Left kidney (tissue), 1 donor: ENCODE measurements at regions not wholly inside any gene's neighbourhood (a gene's known extent, or its start where the extent isn't known, plus 50 kb on each side); places are given as distances from the start of the nearest gene placed in this dataset.
A peak's percentile ranks its signal among the peaks of the same experiment; 100 is the strongest.
"Not testable (repeated sequence)": the region's sequence is repeated elsewhere in the genome, so short reads cannot be mapped to it uniquely, and the experiment has no call there.

Experiments
- DNase-seq: peaks from one replicate; pipeline ENCODE4 v3.0.0-alpha.2; 2013

DNA sequence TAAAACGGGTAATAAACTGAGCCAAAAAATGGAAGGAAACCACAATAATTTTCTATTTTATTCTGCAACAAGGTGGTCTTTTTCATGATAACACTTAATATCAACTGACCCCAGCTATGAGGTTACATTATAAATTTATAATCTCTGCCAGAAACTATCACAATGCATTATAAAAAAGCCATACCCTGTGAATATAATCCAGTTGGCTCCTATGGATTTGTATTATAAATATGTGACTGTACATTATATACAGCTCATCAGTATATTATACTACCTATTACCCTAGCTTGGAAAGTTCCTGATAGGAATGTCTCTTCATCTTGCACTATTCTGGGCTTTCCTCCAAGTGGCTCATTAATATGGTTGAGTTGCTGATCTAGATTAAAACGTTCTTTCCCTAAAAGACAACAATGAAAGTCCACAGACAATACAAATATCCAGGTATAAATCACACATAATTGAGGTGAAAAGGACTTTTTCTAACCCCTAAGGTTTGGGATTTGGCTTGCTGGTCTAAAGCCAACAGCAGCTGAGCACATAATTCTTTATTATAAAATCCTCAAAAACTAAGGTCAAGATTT is 487.7 kb downstream of the TTLL7 start:
- DNase-seq, result no peak

DNA sequence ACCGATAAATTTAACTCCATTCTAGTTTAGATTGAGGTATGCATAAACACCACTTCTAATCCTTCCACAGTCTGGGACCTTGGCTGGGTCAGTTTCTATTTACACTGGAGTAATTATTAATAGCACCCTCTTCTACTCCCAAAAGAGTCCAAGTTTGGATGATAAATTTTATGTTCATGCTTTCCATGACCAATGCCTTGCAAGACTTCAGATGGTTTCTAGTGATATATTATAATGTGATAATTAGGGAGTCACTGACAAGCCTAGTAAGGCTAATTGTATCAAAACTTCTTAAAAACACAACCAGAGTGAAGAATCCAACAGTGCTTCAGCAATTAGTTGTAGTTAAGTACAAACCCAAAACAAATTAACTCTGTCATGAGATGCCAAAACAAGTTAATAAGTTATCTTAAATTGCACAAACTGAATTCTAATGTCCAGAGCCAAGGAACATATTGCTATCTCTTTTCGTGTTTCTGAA is 489.6 kb downstream of the TTLL7 start:
- DNase-seq, result peak; percentile 39

DNA sequence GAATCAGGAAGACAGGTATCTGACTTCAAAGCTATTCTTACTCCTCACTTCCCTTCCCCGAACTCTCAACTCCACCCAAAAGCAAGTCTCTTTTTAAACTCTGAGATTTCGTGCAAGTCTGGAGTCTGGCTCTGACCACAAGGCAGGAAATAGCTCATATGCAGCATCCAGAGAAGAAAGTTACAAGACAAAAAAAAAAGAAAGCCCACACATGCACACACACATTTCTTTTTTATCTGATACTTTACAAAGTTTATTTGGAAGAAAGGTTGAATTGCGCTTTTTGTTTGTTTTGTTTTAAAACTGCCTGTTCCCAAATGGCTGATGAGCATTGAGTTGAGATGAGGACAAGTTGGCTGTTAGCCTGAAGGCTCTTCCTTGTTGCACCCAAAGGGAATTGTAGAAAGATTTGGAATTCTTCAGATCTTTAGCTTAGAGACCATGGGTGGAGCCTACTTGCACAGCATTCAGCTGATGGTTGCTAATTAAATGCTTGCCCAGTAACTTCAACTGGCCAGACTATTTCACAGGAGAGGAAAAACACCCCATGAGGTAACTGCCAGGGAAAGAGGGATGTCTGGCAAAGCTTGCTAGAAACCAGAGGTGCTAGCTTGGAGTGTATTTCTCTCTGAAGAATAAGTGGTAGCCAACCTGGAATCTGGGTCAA is 490.3 kb downstream of the TTLL7 start:
- peak; percentile 44 for DNase-seq

DNA sequence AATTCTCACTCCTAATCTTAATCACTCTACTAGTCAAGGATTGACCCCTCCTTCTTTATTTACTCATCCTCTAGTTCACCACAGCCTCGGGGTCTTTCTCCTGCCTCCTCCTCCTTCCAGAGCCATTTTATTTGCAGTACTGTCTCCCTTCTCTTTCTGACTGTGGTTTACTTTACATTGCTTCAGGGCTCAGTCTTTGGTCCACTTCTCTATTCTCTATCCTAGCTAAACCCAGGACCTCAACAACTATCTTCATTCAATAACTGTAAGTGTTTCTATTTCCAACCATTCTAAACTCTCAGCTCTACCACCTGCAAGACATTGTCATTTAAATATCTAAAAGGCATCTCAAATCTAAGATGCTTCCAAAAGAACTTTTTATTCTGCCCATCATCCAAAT is 493.8 kb downstream of the TTLL7 start:
- DNase-seq, result no peak

DNA sequence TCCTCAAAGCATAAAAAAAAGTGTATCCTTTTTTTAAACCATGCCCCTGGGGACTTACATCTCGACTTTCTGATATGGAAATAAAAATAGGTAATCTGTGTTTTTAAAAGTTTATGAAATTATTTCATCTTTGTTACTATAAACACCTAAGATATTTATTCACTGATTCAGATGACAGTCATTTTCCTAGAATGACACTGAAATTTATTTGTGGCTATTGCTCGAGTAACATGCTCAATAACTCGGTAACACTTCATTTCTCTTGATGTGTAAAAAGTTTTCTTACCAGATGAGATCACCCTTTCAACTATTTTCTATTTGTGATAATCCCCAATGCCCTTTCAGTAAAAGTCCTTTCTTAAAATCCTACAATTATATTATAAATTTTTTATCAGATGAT is 495.8 kb downstream of the TTLL7 start:
- no peak for DNase-seq

DNA sequence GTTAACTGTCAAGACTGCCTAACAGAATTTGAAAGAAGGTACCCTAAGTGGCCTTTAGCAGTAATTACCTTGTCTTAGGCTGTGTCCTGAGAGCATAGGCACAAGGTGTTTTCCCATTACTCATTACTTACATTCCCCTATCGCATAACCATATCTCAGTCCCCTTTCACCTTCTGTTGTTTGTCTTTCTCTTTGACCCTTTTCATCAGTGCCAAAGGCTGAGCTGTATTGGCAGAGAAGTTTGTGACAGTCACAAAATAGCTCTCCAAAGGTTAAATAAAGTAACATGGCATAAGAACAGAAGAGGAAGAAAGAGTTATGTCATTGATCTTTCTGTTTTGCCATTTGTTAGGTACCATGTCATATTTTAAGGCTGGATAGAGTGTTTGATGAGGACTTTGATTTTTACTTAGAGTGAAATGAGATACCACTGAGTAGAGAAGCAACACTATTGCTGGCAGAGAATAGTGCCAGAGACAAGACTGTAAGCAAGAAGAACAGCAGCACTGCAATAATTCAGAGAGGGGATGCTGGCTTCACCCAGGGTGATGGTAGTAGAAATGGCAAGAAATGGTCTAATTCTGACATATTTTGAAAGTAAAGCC is 497.8 kb downstream of the TTLL7 start:
- no peak for DNase-seq

DNA sequence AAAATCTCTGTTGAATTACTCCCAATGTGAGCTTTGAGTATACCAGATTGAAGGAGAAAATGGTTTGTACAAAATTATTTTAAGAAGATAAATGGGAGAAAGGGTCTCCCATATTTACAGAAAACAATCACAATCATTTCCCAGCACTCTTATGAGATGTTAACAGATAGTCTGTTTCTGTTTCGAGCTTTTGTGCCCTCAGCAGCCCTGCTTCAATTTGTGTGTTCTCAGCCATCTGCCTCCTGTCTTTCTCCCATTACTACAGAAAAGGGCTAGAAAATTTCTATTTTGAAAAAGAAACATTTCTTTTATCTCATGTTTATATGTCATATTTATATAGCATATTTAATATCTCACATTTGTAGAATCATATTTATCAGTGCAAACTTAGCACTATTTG is 498.4 kb downstream of the TTLL7 start:
- no peak for DNase-seq

DNA sequence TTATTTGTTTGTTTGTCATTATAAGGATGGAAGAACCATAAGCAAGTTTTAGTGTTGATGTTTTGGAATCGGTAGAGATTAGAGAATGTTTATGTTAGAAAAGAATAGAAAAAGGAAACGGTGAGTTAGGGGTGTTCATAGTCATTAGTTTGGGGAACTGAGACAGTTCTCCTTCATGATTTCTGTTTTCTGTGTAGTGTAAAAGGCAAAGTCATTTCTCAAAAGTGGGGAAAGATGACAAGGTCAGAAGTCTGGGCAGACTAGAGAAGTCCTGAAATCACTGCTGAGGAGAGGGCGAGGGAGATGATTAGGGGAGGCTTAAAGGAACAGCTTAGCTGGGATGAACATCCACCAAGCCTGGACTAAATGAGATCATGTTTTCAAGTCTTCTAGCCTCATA is 498.9 kb downstream of the TTLL7 start:
- no peak for DNase-seq

DNA sequence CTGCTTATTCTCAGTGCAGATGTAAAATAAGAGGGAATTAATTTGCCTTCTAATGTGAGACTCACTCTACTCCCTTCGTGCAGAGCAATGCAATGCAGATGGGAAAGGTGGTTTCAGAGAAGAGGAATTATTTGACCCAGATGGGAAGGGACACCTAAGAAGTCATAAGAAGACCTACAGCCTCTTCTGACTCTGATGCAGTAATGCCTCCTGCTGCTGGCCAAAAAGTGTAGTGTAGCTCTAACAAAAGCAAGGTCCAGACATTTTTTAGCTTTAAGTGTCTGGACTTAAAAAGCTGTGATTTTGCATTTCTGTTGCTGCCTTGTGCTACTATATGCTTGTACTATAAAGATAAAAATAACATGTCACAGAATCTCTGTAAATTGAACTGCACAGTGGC is 501.4 kb downstream of the TTLL7 start:
- no peak for DNase-seq

DNA sequence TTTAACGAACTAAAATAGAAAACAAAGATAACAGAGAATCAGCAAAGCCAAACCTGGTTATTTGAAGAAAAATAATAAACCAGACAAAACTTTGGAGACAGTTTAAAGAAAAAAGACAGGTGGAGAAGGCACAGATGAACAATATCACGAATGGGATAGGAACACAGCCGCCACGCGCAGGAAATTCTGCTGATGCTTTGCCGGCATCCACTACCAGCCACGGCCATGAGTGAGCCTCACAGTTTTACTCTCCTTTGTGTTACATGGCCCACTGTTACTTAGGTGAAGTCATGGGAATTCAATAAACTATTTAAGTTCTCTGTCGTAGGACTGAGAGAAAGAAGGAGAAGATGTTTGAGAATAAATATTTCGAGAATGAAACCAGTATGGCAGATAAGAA is 503.4 kb downstream of the TTLL7 start:
- DNase-seq, result no peak

DNA sequence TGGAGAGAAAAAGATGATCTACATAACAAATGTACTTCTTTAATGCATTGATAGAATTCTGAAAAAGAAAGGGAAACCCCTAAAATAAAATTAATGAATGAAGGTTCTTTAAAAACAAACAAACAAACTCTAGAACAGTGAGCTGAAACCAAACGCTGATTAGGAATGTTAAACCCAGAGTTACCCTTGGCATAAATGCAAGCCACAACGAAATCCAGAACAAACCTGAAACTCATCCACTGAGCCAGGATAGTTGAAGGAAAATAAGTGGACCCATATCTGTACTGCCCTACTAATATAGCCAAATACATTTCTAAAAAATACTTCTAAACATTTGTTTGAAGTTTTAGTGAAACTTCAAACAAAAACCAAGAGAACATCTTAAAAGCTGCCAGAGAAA is 505.3 kb downstream of the TTLL7 start:
- DNase-seq, result no peak

DNA sequence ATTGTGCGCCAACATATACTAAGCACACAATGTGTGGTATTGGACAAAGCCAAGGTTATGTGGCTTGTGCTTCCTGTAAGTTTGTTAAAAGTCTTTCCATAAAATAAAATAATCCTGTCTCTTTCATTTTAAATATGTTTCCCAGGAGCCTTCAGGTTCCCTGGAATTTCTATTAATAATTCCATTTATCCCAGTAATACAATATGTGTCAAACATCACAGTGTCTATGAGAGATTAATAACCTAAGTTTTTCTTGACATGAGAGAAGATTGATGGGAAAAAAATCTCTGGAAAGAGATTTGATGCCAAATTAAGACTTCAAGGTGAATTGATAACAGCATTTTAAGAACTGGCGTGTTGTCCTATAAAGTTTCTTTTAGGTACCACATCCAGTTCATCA is 507.0 kb downstream of the TTLL7 start:
- DNase-seq, result no peak

DNA sequence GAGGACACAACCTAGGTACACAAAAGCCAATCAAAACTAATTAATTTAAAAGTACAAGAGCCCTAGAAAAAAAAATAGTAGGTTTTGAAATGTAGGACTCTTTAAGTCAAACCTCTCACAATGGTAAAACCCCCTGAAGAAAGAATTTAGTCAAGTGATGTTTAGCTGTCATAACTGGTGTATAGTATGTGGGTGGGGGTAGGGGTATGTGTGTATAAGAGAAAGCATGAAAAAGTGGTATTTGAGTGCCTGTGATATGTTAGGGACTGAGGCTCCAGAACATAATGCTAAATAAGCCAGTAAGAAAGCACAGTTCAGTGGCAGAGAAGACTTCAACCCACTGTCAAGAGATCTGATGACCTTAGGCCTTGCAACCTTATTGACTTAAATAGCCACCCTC is 507.9 kb downstream of the TTLL7 start:
- DNase-seq, result no peak

DNA sequence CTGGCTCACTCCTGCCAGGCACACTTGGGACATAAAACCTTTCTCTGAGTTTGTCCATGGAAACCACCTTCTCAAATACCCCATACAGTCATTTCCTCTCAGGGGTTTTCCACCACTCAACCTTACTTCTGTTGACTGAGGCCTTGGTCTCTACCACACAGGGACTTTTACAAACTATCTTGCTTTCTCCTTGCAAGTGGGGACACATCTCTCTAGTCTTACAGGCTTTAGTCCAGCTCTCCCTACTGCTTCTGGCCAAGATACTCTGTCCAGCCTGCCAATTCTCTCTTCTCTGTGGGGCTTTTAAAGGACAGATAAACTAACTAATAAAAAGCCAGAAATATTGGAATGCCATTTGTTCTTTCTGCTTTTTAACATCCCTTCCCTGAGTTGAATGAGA is 510.8 kb downstream of the TTLL7 start:
- not testable (repeated sequence) for DNase-seq

DNA sequence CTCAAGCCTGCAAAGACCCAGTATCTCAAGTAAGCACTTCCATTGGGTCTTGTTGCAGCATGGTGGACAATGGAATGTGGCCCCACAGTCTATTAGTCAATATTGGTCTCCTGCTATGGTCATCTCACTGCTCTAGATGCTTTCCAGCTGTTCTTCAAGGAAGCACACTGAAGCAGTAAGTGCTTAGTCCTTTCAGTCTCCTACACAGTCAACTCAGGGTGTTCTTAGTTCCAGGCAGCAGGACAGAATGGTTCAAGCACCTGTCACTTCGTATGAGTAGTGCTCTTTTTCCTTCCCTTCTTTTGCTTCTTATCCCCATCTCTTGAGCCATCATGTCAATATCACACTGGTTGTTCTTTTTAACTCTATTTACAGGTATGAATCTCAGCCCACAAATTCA is 511.5 kb downstream of the TTLL7 start:
- DNase-seq, result not testable (repeated sequence)

DNA sequence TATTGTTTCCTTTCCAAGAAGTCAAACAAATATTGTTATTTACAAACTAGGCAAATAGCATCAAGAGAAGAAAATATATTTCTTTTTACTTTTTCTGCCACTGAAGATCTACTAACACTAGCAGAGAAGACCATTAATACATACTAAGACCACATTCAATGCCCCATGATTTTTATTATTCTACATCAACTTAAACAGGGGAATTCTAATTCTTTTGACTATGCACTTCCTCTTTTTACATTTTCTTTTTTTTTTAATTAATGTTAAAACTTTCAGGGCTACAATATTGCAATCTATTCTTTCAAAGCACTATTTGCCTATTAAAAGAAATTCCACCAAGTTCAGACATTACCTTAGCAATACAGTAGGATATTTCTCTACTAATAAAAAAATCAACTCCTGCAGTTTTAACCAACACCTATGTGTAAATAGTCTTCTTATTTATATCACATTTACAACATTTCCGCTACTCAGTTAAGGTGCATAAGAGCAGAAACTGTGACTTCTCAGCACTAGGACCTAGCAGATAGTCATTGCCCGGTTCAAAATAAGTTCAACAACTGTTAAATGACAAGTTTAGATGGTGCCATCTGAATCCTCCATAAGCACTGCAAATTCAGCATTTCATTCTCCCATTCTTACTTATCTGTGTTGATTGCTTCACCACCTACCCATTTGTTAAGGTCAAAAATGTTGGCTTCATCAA is 513.5 kb downstream of the TTLL7 start:
- not testable (repeated sequence) for DNase-seq

DNA sequence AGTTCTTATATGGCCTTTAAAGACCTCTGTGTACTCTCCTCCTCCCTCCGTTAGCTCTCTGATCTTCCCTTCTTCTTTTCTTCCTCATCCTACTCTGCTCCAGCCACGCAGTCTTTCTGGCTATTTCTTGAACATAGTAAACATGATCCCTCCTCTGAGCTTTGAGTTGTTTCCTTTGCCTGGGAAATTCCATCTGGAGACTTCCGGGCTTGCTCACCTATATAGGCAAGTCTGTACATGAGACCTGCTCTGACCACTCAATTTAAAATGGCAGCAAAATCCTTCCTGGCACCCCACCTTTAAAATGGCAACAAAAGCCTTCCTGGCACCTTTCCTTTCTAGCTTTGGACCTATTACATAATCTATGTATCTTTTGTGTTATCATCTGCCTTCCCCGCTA is 517.6 kb downstream of the TTLL7 start:
- not testable (repeated sequence) for DNase-seq

DNA sequence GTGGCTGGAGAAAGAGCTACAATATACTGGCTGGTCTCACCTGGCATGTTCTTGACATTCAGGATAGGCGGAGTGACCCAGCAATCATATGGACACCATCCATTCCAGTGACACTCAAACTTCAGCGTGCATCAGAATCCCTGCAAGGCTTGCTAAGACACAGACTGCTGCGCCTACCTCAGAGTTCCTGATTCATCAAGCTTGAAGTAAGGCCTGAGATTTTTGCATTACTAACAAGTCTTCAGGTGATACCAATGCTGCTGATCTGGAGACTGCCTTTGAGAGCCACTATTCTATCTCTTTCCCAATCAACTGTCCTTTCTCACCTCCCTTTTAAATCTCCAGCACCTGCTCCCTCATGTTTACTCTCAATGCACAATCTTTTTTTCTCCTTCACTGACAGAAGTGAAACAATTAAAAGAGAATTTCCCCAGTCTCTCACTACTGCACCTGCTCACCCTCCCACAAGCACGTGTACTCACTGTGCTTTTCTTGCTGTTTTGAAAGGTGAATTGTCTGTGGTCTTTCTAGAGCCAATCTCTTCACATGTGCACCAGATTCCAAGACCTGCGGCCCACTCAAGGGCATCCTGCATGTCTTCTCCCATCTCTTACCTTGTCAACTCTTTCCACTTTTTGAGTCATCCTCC is 519.2 kb downstream of the TTLL7 start:
- DNase-seq, result not testable (repeated sequence)

DNA sequence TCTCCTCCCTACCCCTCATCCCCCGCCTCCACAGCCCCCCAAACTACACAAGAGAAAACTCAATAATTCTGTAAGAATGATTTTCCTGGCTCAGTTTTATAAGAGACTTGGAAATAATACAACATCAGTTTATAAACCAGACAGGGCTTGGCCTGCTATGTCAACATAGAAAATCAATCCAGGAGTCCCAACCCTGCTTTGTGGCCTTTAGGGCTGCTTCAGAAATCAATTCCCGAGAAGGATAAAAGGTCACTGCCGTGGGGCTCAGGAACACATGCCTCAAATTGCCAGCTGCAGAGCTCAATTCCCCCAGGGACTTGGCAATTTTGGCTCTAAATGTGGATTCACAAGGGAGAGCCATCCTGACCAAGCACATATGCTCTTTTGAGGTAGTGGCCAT is 520.8 kb downstream of the TTLL7 start:
- DNase-seq, result not testable (repeated sequence)

DNA sequence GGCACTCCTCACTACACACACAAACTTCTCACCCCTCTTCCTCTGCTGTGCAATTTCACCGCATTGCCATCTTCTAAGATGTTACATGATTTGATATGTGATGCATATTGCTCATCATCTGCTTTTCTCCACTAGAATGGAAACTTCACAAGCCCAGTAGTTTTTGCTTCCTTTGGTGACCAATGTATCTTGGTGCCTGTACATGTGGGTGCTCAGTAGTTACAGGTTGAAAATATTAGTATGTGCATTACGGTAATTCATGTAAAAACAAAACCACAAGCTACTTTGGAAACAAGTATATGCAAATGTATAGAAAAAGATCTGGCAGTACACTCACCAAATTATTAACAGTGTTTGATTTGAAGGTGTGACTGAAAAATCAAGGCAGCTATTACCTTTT is 522.4 kb downstream of the TTLL7 start:
- DNase-seq, result not testable (repeated sequence)

DNA sequence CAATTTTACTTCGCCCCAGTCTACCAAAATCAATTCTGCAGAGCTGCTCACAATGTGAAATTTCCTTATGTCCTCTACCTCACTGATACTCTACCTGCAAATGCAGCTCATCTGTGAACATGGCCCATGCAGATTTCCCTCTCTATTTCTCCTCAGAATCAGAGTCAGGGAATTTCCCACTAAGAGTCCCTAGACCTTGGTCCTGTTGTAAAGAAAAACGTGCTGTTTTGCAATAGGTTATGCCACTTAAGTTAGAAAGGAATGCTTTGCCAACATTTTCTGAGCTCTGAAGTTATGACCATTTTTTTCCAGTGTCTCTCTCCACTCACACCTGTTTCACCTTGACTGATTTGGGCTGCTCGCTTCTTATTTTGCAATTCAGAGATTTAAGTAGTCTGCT is 524.0 kb downstream of the TTLL7 start:
- not testable (repeated sequence) for DNase-seq

DNA sequence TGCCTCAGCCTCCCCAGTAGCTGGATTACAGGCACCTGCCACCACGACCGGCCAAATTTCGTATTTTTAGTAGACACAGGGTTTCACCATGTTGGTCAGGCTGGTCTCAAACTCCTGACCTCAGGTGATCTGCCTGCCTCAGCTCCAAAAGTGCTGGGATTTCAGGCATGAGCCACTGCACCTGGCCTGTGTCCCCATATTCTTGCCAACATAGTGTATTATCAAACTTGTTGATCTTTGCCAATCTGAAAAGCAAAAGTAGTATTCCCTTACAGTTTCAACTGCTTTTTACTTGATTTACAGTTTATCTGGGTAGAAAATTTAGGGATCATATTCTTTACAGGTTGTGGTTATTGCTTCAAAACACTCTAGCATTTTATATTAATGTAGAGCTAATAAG is 524.9 kb downstream of the TTLL7 start:
- DNase-seq, result not testable (repeated sequence)

DNA sequence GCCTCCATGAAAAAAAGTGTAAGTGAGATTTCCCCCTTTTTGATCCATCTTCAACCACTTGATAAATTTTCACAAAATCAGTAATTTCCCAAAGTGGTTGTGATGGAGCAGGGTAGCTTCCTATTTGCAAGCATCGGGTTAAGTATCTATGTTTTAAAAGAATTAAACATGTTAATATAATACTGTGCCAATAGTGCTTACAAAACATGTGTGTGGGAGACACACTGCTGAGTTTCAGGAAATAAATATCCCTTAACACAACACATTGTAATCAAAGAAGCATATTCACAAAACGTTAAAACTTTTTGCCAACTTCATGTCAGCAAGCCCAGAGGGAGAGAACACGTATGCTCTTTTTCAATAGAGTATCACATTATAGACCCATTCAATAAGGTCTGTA is 526.9 kb downstream of the TTLL7 start:
- DNase-seq, result not testable (repeated sequence)
